ENCODE measurements at regions not wholly inside any gene's neighbourhood (a gene's known extent, or its start where the extent isn't known, plus 50 kb on each side); places are given as distances from the start of the nearest gene placed in this dataset.

GRCh38 chr5:10085185-10085584, 164.5 kb downstream of the ATPSCKMT start:
- TF ChIP-seq CTCF (IDR thresholded peaks at IDR 0.05) (no peak), POLR2A (IDR thresholded peaks at IDR 0.05) (no peak), EP300 (IDR thresholded peaks at IDR 0.05) (no peak)
